PC-3 (cell line): ENCODE measurements at regions not wholly inside any gene's neighbourhood (a gene's known extent, or its start where the extent isn't known, plus 50 kb on each side); places are given as distances from the start of the nearest gene placed in this dataset.

Experiments
- CTCF ChIP-seq: fragments of 300-600 bp; sonication (generic); conservative IDR thresholded peaks from 2 replicates; pipeline ENCODE4 v1.5.1; 2017; ENCODE audit warnings: antibody characterized with exemption, low read depth, mild to moderate bottlenecking, low read length
- EZH2 ChIP-seq: fragments of 300-600 bp; sonication (generic); IDR thresholded peaks from one replicate; pipeline ENCODE4 v1.6.1; 2017; ENCODE audit warnings: antibody characterized with exemption, mild to moderate bottlenecking, low read length; ENCODE audit not compliant: unreplicated experiment

DNA sequence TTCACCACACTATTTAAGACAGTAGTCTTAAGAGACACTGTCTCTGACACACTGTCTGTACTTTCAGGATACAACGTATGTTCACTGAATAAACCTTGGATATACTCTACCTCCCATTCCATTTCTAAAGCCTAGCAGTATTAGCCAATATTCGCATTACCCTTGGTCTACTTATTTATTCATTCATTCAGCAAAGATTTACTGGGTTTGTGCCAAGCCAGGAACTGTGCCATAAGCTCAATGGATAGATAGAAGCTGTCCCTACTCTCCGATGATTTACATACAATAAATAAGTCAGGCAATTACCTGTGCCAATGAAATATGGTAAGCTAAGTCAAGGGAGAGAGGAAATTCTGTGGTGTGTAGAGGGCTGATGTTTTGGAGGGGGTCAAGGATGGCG, 195.2 kb upstream of the RAB4A start:
- TF ChIP-seq CTCF (no peak), EZH2 (no peak)
